GM12891 (cell line): ENCODE measurements at regions not wholly inside any gene's neighbourhood (a gene's known extent, or its start where the extent isn't known, plus 50 kb on each side); places are given as distances from the start of the nearest gene placed in this dataset.

Source experiments
- DNase-seq: peaks from one replicate; pipeline ENCODE4 v3.0.0; 2011; ENCODE audit warnings: low spot score; ENCODE audit not compliant: insufficient read length
- FAIRE-seq: peaks from 2 replicates; lab custom pipeline; 2011; peaks lifted over from hg19 to GRCh38; lab: Jason Lieb, UNC
- PAX5 ChIP-seq: IDR thresholded peaks from 2 replicates; pipeline ENCODE4 v1.6.1; 2011; ENCODE audit warnings: low read length, moderate library complexity, mild to moderate bottlenecking; ENCODE audit not compliant: insufficient read depth, severe bottlenecking
- POLR2A ChIP-seq: IDR thresholded peaks from 2 replicates; pipeline ENCODE4 v1.6.1; 2011; ENCODE audit warnings: low read depth, low read length, control low read depth
- POLR2AphosphoS5 ChIP-seq: IDR thresholded peaks from 2 replicates; pipeline ENCODE4 v1.6.1; 2011; ENCODE audit warnings: low read depth, low read length, control low read depth
- POU2F2 ChIP-seq: IDR thresholded peaks from 2 replicates; pipeline ENCODE4 v1.6.1; 2011; ENCODE audit warnings: low read depth, mild to moderate bottlenecking, control low read depth, low read length, moderate library complexity
- SPI1 ChIP-seq: IDR thresholded peaks from 2 replicates; pipeline ENCODE4 v1.6.1; 2011; ENCODE audit warnings: low read depth, low read length, control low read depth
- TAF1 ChIP-seq: IDR thresholded peaks from 2 replicates; pipeline ENCODE4 v1.6.1; 2011; ENCODE audit warnings: low read depth, low read length, control low read depth

- DNase-seq (no peak), FAIRE-seq (no peak)
- TF ChIP-seq TAF1 (no peak), SPI1 (no peak), PAX5 (no peak), POLR2A (no peak), POLR2AphosphoS5 (no peak), POU2F2 (no peak)
Observed at GRCh38 chr3:18812316-18812715, 336.0 kb upstream of the KCNH8 start.

- FAIRE-seq (no peak), DNase-seq (no peak)
- TF ChIP-seq TAF1: no peak
- no peak for TF ChIP-seq PAX5
- TF ChIP-seq POLR2A: no peak
- no peak for TF ChIP-seq POLR2AphosphoS5
- TF ChIP-seq SPI1: no peak
- TF ChIP-seq POU2F2: no peak
Observed at GRCh38 chr3:18810306-18810661, 338.0 kb upstream of the KCNH8 start.

GRCh38 chr3:18809640-18810305 lies 338.5 kb upstream of the KCNH8 start:
- no peak for FAIRE-seq
- no peak for DNase-seq
- no peak for TF ChIP-seq SPI1
- TF ChIP-seq POLR2AphosphoS5: no peak
- TF ChIP-seq PAX5: no peak
- no peak for TF ChIP-seq POU2F2
- no peak for TF ChIP-seq TAF1
- no peak for TF ChIP-seq POLR2A

GRCh38 chr3:18808429-18808828 lies 339.9 kb upstream of the KCNH8 start:
- FAIRE-seq (no peak), DNase-seq (no peak)
- TF ChIP-seq POLR2A: no peak
- no peak for TF ChIP-seq POLR2AphosphoS5
- no peak for TF ChIP-seq PAX5
- no peak for TF ChIP-seq POU2F2
- TF ChIP-seq TAF1: no peak
- no peak for TF ChIP-seq SPI1

- FAIRE-seq: no peak
- TF ChIP-seq POLR2A (no peak), POU2F2 (no peak), PAX5 (no peak), POLR2AphosphoS5 (no peak), SPI1 (no peak), TAF1 (no peak)
- DNase-seq: no peak
Observed at GRCh38 chr3:18807593-18807992, 340.7 kb upstream of the KCNH8 start.

GRCh38 chr3:18806633-18807032 lies 341.7 kb upstream of the KCNH8 start:
- FAIRE-seq (no peak), DNase-seq (no peak)
- TF ChIP-seq PAX5 (no peak), SPI1 (no peak), POU2F2 (no peak), POLR2A (no peak), POLR2AphosphoS5 (no peak), TAF1 (no peak)

GRCh38 chr3:18797378-18797777 lies 350.9 kb upstream of the KCNH8 start:
- no peak for FAIRE-seq
- TF ChIP-seq POLR2AphosphoS5: no peak
- TF ChIP-seq PAX5: no peak
- TF ChIP-seq POLR2A: no peak
- no peak for TF ChIP-seq SPI1
- no peak for TF ChIP-seq POU2F2
- TF ChIP-seq TAF1: no peak

GRCh38 chr3:18795078-18795477 lies 353.2 kb upstream of the KCNH8 start:
- TF ChIP-seq POLR2AphosphoS5: no peak
- no peak for TF ChIP-seq SPI1
- no peak for TF ChIP-seq PAX5
- TF ChIP-seq POU2F2: no peak
- no peak for TF ChIP-seq TAF1
- no peak for TF ChIP-seq POLR2A
- FAIRE-seq (no peak), DNase-seq (no peak)

More at GRCh38 chr3:18797378-18797777, 350.9 kb upstream of the KCNH8 start:
- DNase-seq: no peak

GRCh38 chr3:18791752-18792151 lies 356.6 kb upstream of the KCNH8 start:
- no peak for FAIRE-seq
- TF ChIP-seq SPI1 (no peak), POU2F2 (no peak), PAX5 (no peak), POLR2A (no peak), POLR2AphosphoS5 (no peak)
- no peak for DNase-seq

GRCh38 chr3:18791182-18791581 lies 357.1 kb upstream of the KCNH8 start:
- DNase-seq (no peak), FAIRE-seq (no peak)
- TF ChIP-seq TAF1 (no peak), POLR2A (no peak), POU2F2 (no peak), POLR2AphosphoS5 (no peak), PAX5 (no peak), SPI1 (no peak)
